ENCODE measurements at regions not wholly inside any gene's neighbourhood (a gene's known extent, or its start where the extent isn't known, plus 50 kb on each side); places are given as distances from the start of the nearest gene placed in this dataset.
A peak's percentile ranks its signal among the peaks of the same experiment; 100 is the strongest.

GRCh38 chr6:2562721-2563451 lies 187.8 kb downstream of the MYLK4 start:
- DNase-seq, result no peak

GRCh38 chr6:2560917-2561698 lies 189.6 kb downstream of the MYLK4 start:
- DNase-seq, result no peak

DNA sequence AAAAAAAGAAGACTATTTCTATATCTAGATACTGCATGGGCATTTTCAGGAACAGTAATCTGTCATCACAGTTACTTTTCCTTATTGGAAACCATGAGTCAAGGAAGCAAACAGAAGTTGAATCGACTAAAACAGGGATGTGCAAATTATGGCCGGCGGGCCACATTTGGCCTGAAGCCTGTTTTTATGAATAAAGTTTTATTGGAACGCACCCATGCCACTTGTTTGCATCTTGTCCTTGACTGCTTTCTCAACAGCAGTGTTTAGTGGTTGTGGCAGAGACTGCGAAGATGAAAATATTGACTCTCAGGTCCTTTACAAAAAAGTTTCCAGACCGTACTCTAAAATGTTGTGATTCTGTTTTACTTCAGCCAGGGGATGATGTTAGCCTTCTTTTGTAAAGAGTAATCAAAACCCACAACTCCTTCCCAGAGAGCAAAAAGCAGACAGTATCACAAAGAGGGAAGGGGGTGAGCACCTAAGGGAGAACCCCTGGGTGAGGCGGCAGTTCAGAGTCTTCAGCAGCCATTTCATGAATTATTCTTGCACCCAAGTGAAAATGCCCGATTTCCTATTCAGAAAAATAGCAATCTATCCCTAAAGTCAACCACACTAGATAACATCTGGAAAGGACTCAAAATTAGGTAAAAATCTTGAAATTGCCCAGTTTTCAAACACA lies 190.4 kb downstream of the MYLK4 start:
- DNase-seq, result no peak

GRCh38 chr6:2558861-2559801 lies 191.6 kb downstream of the MYLK4 start:
- DNase-seq, result no peak

DNA sequence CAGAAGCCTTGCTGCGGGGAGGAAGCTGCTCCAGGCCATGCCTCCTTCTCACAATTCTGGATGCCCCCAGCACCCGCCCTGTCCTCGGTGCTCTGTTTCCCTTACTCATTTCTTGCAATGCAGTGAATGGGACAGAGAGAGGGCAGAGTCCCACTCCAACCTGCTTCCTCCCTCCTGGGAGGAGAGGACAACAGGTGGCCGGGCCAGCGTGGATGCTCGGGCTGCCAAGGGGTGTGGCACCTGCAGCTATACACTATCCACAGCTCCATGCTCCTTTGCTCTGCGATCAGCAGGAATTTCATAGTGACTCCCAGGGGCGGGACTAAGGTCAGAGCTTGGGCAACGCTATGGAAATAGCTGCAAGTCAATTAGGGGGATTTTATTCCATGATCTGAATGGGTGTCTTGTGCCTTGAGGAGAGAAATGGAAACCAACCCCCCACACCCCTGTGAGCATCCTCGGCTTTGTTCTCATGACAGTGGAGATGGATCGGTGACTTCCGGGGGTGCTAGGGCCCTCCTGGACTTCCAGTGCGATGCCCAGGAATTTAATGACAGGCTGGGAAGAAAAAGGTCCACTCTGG lies 192.5 kb downstream of the MYLK4 start:
- no peak for DNase-seq

- DNase-seq, result no peak
Observed at GRCh38 chr6:2557181-2557720, 193.5 kb downstream of the MYLK4 start.

DNA sequence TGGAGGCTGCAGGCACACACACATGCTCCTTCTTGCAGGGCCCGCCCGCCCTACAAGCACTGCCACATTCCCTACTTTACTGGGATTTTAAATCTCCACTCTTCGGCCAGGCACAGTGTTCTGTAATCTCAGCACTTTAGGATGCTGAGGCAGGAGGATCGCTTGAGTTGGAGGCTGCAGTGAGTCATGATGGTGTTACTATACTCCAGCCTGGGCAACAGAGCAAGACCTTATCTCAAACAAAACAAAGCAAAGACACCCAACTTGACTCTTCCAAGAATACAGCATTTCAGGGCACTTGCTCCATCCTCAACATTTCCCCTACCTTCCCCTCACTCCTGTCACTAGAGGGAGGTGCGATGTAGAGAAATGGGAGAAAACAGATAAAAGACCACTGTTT lies 194.0 kb downstream of the MYLK4 start:
- no peak for DNase-seq

DNA sequence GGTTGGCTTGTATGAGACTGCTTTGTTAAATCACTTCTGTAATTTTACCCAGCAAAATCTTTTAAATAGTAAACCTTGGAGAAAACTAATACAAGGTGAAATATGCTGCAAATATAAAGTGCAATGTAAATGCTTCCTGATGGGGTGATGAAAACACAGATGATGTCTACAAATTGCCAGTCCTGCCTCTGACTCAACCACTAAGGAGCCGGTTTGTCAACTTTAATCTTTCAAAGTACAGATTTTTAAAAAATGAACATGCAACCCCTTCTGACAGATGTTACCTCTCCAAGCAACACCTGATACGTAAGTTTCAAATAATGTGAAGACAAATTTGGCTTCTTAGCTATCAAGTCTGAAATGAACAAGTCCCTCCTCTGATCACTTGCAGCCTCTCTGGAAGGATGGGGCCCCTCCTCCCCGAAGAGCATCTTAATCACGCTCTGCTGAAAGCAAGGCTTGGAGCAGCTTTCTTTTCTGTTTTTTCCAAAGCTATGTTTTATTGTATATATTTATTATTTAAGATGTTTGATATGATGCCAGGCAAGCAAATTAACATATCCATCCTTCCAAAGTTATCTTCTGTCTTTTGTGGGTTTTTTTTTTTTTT lies 196.0 kb downstream of the MYLK4 start:
- no peak for DNase-seq

DNA sequence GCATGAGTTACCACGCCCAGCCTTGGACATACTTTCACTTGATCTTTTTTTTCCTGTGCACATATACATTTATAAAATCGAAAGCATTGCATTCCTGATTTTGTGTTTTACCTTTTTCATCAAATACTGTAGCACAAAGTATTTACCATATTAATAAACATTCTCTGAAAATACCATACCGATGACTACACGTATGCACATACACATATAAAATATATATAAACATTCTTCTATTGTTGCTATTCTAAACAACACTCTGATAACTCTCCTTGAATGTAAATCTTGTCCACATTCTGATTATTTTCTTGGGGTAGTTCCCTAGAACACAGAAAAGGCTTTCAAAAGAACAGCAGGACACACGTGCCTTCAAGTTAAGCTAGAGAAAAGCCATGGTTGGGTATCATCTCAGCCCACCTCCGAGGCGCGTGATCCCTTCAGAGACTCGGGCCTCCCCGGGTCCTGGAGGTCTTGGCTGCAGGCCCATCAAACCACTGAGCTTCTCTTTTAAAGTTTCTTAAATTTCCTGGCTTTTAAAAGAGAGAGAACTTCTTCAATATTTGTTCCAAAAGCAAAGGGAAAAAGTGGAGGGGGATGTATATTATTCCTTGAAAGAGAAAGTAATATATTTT lies 198.1 kb downstream of the MYLK4 start:
- no peak for DNase-seq

- DNase-seq, result no peak
Observed at GRCh38 chr6:2551705-2552104, 199.0 kb downstream of the MYLK4 start.

DNA sequence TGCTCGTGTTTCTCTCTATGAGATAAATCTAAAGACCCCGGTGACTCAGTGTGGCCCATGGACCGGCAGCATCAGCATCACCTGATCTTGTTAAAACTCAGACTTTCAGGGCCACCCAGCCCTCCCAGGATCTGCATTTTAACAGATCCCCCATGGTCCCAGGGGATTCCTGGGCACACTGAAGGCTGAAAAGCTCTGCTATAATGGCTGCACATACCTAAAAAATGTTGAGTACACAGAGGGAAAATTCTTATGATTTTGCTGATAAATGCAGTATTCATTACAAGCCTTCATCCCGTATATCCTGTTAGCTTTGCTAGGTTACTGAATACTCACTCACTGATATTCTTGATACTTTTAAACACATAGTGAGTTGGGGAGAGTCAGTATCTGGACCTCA lies 200.5 kb downstream of the MYLK4 start:
- DNase-seq, result no peak

GRCh38 chr6:2549834-2550233 lies 200.9 kb downstream of the MYLK4 start:
- DNase-seq, result no peak

DNA sequence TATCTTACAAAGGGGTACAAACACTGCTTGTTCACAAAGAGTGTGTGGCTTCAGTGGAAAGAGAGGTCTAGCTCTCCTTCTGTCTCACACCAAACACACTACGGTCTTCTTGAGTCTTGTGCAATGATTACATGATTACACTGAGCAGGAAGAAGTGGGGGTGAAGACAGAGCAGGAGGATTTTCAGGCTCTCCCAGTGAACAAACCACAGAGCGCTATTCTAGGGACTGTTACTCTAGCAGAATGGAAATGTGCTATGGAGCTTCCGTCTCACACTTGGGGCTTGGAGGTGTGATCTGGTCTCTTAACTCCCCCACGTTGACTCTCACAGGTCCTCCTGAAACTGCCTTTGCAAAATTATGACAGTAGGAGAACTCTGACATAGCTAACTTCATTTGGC lies 203.4 kb downstream of the MYLK4 start:
- peak; percentile 84 to 90 for DNase-seq

DNA sequence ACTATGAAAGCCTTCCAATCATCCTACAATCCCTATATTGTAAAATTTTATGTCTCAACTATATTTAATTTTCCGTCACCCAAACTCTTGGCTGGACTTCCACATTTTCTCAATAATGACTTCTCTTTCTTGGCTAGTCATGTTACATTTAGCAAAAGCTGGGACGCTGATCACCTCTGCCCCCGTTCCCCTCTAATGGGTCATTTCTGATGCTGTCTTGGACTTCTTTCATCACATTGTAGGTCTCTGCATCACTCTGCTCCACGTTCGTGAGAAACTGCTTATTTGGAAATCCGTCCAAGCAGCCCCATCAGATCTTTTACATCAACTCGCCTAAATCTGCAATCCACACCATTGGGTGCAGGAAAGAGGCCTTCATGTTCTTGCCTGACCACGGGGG lies 203.8 kb downstream of the MYLK4 start:
- DNase-seq, result no peak

- no peak for DNase-seq
Observed at GRCh38 chr6:2545383-2546038, 205.2 kb downstream of the MYLK4 start.

DNA sequence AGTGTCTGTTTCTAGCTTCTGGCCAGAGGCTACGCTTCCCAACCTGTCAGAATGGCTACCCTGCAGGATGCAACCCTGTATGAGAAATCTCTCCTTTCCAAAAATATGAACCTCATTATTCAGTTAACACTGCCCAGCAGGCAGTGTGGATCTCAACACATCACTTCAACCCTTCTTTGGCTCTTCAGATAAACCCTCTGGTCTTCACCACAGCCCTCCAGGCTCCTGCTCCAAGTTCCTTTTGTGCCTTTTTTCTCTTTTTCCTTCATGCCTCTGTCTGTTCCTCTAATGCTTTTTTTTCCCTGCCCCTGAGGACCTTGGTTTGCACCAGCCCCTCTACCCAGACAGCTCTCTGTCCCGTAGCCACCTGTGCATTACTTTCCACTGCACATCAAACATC lies 207.4 kb downstream of the MYLK4 start:
- peak in 1 of 2 experiments; percentile 36 for DNase-seq

DNA sequence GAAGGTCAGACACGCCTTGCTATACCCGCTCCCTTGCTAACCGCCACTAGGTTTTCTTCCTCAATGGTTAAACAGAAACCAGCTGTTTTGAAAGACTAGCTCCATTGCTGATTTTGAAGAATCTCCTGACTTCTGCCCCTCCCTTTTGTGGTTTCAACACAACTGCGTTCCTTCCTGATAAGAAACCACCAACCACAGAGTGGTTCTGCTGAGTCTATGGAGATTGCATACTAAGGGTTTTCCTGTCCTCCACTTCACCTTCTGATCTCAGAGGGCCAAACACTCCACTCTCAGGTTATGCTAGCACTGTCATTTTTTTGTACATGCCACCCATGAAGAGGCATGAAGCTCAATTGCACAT lies 207.9 kb downstream of the MYLK4 start:
- peak; percentile 94 for DNase-seq

DNA sequence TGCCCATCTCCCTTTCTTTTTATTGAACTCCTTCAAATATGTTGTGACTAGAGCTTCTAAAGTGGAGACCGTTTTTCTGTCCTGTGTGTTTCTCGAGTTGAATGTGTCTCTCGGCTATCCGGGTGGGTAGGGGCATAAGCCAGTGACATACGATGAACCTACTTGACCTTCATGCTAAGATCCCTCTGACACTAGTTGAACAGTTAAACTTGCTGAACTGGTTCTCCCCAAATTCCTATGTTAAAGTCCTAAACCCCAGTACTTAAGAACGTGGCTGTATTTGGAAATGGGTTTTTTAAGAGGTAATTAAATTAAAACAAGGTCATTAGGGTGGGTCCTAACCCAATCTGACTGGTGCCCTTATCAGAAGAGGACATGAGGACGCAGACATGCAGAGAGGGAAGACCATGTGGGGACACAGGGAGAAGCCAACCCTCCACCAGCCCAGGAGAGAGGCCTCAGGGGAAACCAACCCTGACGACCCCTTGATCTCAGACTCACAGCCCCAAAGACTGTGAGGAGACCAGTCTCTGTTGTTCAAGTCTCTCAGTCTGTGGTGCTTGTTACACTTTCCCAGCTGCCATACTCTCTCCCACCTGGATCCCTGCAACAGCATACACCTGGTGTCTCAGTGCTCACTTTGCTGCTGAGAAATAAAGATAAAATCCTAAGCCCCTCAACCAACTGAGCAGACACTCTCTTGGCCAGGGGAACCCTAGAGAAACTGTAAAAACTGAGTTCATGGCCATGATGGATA lies 208.4 kb downstream of the MYLK4 start:
- DNase-seq, result no peak

- DNase-seq, result no peak
Observed at GRCh38 chr6:2536451-2536850, 214.3 kb downstream of the MYLK4 start.

DNA sequence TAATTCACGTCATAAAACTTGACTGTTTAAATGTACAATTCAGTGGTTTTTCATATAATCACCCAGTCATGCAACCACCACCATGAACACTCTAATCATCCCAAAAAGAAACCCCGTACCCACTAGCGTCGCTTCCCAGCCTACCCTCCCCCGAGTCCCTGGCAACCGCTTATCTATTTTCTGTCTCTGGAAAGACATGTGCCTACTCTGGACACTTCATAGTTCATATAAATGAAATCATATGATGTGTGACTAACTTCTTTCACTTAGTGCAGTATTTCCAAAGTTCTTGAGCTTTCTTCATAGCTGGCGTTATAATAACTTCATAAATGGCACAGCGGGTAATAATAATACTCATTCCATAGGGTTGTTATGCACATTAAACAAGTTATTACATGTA lies 215.2 kb downstream of the MYLK4 start:
- DNase-seq, result no peak
